ENCODE measurements at regions not wholly inside any gene's neighbourhood (a gene's known extent, or its start where the extent isn't known, plus 50 kb on each side); places are given as distances from the start of the nearest gene placed in this dataset.

- Histone ChIP-seq H3K4me3 (no peak overlapping the region), H3K27ac (no peak overlapping the region), H3K27me3 (no peaks in the 10 kb centered on the region), H3K4me1 (peaks cover 0 to 6% (median 0%) of the 10 kb centered on the region in 4 donors), H3K36me3 (no peaks in the 10 kb centered on the region), H3K9me3 (no peaks in the 10 kb centered on the region)
- TF ChIP-seq POLR2AphosphoS5 (IDR thresholded peaks at IDR 0.05): no peak
- no peak for TF ChIP-seq CTCF (IDR thresholded peaks at IDR 0.05)
- TF ChIP-seq EP300 (IDR thresholded peaks at IDR 0.05): no peak
- no peak for TF ChIP-seq POLR2A (IDR thresholded peaks at IDR 0.05)
- no peak for DNase-seq
- intact Hi-C loops (cut with DNase I): no loop called here
Measured at GRCh38 chr5:120874081-120874862, 410.2 kb downstream of the PRR16 start.

GRCh38 chr5:120882038-120882775 lies 418.1 kb downstream of the PRR16 start:
- no peak for TF ChIP-seq EP300 (IDR thresholded peaks at IDR 0.05)
- TF ChIP-seq POLR2A (IDR thresholded peaks at IDR 0.05): no peak
- no peak for TF ChIP-seq CTCF (IDR thresholded peaks at IDR 0.05)
- TF ChIP-seq POLR2AphosphoS5 (IDR thresholded peaks at IDR 0.05): no peak
- DNase-seq: no peak
- intact Hi-C loops (cut with DNase I): no loop called here
- no peak overlapping the region for H3K4me3 ChIP-seq
- H3K36me3 ChIP-seq: no peaks in the 10 kb centered on the region
- H3K9me3 ChIP-seq: no peaks in the 10 kb centered on the region
- 77 to 82% methylated on average over 4 of the region's 4 CpGs for WGBS, 2 donors
- no peak overlapping the region for H3K27ac ChIP-seq
- H3K4me1 ChIP-seq: no peaks in the 10 kb centered on the region
- no peaks in the 10 kb centered on the region for H3K27me3 ChIP-seq

GRCh38 chr5:120886351-120886860 lies 422.3 kb downstream of the PRR16 start:
- no peaks in the 10 kb centered on the region for H3K4me1 ChIP-seq
- no peaks in the 10 kb centered on the region for H3K36me3 ChIP-seq
- no peaks in the 10 kb centered on the region for H3K9me3 ChIP-seq
- no peak overlapping the region for H3K4me3 ChIP-seq
- H3K27me3 ChIP-seq: no peaks in the 10 kb centered on the region
- DNase-seq: no peak
- intact Hi-C loops (cut with DNase I): no loop called here
- 89 to 90% methylated on average over 7 of the region's 7 CpGs for WGBS, 2 donors
- H3K27ac ChIP-seq: no peak overlapping the region
- no peak for TF ChIP-seq POLR2A (IDR thresholded peaks at IDR 0.05)
- TF ChIP-seq EP300 (IDR thresholded peaks at IDR 0.05): no peak
- TF ChIP-seq CTCF (IDR thresholded peaks at IDR 0.05): no peak
- TF ChIP-seq POLR2AphosphoS5 (IDR thresholded peaks at IDR 0.05): no peak

- TF ChIP-seq POLR2AphosphoS5 (IDR thresholded peaks at IDR 0.05): no peak
- TF ChIP-seq POLR2A (IDR thresholded peaks at IDR 0.05): no peak
- TF ChIP-seq EP300 (IDR thresholded peaks at IDR 0.05): no peak
- TF ChIP-seq CTCF (IDR thresholded peaks at IDR 0.05): no peak
- H3K9me3 ChIP-seq: peaks cover 0 to 3% (median 0%) of the 10 kb centered on the region in 4 donors
- WGBS, 2 donors: 78 to 85% methylated on average over 2 of the region's 2 CpGs
- H3K4me1 ChIP-seq: no peaks in the 10 kb centered on the region
- no peak overlapping the region for H3K4me3 ChIP-seq
- no peak overlapping the region for H3K27ac ChIP-seq
- no peak for DNase-seq
- H3K27me3 ChIP-seq: no peaks in the 10 kb centered on the region
- intact Hi-C loops (cut with DNase I): no loop called here
- no peaks in the 10 kb centered on the region for H3K36me3 ChIP-seq
Measured at GRCh38 chr5:120895660-120896059, 431.6 kb downstream of the PRR16 start.

Measured in sigmoid colon (tissue), 6 donors.